ENCODE measurements at regions not wholly inside any gene's neighbourhood (a gene's known extent, or its start where the extent isn't known, plus 50 kb on each side); places are given as distances from the start of the nearest gene placed in this dataset.

DNA sequence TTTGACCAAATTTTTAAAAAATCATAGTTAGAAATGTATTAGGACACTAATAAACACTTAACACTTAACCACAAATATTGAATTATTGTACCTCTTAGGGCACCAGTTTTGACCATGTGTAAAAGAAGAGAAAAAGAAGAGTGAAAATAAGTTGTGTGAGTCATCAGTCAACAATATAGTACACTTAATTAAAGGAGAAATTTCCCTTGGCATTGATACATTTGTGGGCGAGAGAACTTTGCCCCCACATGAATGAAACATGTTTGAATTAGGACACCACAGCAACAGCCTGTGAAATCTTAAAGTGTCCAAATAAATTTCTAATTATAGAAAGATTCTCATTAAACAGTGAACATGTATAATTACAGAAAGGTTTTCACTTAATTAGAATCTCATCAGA lies 1292.8 kb upstream of the TENM3 start:
- TF ChIP-seq, protein P1, sequence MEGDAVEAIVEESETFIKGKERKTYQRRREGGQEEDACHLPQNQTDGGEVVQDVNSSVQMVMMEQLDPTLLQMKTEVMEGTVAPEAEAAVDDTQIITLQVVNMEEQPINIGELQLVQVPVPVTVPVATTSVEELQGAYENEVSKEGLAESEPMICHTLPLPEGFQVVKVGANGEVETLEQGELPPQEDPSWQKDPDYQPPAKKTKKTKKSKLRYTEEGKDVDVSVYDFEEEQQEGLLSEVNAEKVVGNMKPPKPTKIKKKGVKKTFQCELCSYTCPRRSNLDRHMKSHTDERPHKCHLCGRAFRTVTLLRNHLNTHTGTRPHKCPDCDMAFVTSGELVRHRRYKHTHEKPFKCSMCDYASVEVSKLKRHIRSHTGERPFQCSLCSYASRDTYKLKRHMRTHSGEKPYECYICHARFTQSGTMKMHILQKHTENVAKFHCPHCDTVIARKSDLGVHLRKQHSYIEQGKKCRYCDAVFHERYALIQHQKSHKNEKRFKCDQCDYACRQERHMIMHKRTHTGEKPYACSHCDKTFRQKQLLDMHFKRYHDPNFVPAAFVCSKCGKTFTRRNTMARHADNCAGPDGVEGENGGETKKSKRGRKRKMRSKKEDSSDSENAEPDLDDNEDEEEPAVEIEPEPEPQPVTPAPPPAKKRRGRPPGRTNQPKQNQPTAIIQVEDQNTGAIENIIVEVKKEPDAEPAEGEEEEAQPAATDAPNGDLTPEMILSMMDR (IDR thresholded peaks at IDR 0.05): no peak
- no peak for TF ChIP-seq POLR2A (IDR thresholded peaks at IDR 0.05; ENCODE audit: low read depth)
- TF ChIP-seq POLR2AphosphoS5 (IDR thresholded peaks at IDR 0.05): no peak
- TF ChIP-seq EP300 (IDR thresholded peaks at IDR 0.05): no peak

Data from esophagus muscularis mucosa (tissue), 4 donors.